GM18868 (cell line): ENCODE measurements at regions not wholly inside any gene's neighbourhood (a gene's known extent, or its start where the extent isn't known, plus 50 kb on each side); places are given as distances from the start of the nearest gene placed in this dataset.
"Not testable (repeated sequence)": the region's sequence is repeated elsewhere in the genome, so short reads cannot be mapped to it uniquely, and the experiment has no call there.

Experiments used
- ATAC-seq: cut with Tn5 transposase; IDR thresholded peaks from one replicate; pipeline ENCODE4 v1.9.1; 2021; ENCODE audit warnings: mild to moderate bottlenecking, moderate library complexity; ENCODE audit not compliant: unreplicated experiment

DNA sequence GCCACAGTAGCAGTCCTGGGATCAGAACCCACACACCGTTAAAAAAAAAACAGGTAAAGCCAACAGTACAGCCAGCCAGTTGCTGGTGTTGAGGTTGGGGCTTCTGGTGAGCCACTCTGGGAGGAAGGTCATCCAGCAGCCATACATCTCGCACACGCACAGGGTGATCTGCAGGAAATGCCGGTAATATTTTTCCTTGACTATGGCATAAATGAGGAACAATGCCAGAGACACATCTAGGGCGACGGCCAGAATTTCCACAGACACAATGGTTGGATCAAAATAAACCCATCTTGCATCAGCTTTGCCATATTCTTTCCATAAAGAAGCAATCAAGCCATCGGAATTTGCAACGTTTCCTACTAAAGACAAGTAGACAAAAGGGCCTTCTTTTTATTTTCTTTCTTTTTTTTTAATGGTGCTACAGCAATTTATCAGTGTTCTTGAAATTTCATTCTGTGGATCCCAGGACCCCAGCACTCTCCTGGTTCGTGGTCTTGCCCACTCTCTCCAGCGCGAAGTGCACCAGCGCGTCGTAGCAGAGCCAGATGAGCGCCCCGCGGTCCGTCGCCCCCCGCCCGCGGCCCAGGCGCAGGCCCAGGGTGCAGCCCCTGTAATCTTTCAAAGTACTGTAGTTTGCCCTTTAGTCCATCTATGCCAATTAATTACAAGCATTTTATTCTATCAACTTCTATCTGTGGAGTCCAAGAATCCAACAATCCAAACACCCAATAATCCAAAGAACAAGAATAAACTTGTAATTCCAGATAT lies 861.0 kb downstream of the CDH11 start:
- ATAC-seq = not testable (repeated sequence)

DNA sequence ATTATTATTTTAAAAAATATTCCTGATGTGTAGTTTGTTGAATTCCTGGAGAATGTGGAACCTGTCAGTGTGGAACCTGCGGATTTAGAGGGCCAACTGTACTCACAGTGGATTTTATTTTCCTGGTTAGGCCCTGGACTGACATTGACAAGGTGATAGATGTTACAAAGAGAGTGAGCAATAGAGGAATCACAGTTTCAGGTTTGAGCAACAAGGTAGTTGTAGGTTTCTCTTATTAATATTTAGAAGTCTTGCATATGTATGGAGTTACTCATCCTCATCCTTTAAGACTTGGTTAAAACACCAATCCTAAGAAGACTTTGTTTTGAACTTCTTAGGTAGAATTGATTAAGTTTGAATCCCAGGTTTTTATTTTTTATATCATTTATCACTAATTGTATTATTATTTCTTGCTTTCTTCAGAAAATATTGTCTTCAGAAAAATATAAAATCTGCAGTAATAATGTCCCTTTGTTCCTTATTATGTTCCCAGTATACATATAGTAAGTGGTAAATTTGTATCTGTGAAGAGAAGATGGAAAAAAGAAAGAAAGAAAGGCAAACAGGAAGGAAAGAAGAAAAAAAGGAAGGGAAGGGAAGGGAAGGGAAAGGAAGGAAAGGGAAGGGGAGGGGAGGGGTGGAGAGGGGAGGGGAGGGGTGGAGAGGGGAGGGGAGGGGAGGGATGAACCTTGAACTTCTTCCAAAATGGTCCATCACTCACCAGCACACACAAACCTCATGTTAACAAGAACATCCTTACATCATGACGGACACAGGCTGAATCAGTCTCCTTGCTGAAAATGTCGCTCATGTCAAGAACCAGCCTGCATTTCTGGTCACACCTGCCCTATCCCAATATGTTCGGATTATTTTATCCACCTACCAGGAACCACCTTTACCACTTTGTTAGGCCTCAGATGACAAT lies 867.2 kb downstream of the CDH11 start:
- no peak for ATAC-seq

DNA sequence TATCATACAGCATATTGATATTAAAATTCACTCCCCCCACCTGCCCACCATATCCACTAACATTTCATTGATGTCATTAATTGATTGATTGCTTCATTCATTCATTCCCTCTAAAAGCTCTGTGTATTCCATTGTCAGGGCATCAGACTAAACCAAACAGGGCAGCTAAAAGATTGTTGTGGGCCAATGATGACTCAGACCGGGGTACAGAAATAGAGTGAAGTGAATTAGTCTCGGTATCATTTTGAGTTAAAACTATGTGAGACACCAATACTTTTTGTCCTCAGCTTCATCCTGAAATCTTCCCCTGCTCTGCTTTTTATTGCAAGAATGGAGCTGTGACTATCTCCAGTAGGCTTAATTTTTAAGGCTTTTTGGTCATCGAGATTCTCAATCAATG lies 868.3 kb downstream of the CDH11 start:
- ATAC-seq = peak; percentile 50

DNA sequence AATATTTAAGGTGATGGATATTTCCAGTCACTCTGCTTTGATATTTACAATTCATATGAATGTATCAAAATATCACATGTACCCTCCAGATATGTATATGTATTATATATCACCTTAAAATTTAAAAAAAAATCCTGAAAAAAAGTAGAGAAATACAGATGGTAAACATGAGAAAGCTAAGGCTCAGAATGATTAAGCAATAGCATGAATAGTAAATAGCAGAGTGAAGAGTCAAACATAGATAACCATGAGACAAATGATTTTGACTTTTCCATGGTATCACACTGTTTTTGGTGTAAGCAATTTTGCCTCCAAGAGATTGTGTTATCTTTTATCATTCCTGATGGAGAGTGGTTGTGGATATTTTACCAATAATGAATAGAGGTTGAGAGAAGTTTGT lies 868.8 kb downstream of the CDH11 start:
- ATAC-seq = no peak

DNA sequence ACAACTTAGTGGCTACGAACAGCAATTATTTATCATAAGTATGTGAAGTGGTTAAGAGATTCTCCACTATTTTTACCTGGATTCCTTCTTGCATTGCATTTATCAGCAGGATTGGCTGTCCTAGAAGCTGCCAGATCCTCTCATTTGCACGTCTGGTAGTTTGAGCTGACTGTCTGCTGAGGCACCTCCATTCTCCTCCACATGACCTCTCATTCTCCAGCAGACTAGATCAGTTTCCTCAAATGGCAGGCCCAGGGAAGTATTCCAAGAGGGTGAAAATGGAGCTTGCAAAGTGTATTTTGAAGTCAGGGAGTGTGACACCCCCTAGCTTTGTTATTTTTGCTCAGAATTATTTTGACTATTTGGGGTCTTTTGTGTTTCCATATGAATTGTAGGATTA lies 870.1 kb downstream of the CDH11 start:
- no peak for ATAC-seq

DNA sequence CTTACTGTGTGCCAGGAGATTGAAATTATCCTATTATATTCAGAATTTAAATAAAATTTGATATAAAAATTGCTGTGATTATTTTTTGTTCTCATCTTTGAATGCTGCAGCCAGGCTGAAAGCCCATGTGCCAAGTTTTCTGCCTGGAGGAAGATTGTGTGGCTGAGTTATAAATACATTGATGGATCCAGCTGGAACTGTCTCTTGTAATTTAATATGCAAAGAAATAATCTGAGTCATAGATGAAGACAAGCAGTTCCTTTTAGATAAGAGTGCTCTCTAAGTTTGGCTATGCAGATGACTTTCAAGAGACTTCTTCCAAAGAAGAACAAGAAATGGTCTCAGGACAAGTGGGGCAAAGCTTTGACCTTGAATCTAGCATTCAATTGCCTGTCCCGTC lies 871.0 kb downstream of the CDH11 start:
- ATAC-seq = no peak

DNA sequence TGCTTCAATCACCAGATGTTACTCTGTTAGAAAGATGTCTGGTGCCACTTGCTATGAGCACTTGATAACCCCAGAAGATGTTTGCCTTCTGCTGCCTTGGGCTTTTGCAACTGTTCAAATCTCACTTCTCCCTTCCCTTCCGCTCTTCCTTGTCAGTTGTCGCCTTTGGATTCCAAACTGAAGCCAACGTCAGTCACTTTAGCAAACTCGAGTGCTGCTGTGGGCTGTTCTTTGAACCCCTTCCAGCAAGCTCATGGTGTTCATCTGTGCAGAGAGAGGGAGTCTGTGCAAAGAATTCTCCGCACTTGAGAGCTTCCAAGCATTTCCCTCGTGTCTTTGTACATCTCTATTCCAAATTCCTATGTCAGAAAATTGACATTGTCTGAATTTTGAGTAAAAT lies 879.4 kb downstream of the CDH11 start:
- no peak for ATAC-seq

DNA sequence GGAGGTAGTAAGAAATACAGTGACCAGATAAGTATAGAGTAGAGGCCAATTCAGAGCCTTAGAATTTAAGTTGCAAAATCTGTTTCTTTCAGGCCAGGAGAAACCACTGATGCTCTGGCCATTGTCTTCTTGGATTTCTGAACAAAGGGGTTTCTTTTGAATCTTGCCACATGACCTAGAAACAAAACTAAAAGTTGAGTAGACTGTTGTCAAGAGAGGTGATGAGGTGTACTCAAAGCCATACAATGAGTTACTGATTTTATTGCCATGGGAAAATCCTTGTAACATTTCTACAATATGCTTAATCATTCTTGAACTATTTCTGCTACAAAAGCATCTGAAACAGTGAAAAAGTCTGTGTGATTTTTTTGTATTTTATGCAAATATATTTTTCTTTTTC lies 881.3 kb downstream of the CDH11 start:
- no peak for ATAC-seq

DNA sequence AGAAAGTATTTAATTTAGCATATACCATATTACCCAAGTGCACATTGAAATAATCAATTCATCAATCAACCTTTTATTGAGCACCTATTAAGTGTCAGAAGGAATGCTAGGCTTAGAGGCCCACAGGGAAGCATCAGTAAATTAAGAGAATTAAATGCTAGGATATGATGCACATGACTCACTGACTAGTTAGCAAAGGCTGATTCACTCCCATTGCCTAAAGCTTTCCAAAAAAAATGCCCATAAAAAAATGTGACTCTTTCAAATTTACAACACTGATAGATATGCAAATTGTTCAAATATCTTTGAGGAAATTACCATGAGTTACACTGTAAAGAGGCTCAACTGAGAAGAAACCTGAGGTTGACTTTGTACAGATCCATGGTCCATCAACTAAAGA lies 883.3 kb downstream of the CDH11 start:
- ATAC-seq = no peak

DNA sequence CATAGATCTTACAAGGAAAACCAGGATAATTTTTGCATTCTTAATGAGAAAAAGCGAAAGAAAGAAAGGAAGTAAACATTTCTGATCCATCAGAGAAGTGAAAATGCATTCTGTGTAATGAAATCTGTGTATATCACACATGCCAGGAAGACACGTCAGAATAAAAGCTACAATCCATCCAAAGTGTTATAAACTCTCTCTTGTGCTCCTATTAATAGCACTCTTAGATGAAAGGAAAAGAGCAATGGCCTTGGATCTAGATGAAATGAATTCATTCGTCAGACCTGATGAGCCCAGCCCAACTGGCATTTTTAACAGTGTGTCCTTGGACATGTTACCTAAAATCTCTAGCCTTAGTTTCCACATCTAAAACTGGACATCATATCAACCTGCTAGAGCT lies 885.5 kb downstream of the CDH11 start:
- ATAC-seq = no peak

DNA sequence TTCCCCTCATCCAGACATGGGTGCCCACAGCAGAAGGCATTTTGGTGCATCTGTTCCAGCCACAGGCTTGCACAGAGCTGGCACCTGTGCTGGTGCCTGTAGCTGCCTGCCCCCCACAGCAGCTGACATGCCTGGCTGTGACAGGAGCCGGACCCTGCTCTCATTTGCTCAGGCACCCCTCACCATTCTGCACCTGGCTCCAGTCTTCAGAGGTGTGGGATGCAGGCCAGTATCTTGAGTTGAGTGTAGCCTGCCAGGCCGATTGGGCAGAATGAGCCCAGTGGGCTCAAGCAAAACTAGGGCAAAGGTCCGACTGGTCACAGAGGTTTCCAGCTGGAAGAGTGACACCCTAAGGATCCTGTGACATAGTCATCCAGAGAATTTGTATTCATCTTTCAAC lies 887.7 kb downstream of the CDH11 start:
- no peak for ATAC-seq

DNA sequence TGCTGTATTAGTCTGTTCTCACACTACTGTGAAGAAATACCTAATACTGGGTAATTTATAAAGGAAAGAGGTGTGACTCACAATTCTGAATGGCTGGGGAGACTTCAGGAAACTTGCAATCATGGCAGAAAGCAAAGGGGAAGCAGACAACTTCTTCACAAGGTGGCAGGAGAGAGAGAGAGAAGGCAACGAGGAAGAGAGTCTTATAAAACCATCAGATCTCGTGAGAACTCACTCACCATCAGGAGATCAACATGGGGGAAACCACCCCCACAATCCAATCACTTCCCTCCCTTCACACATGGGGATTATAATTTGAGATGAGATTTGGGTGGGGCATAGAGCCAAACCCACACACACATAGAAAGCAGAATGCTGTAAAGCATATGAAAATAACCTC lies 896.2 kb downstream of the CDH11 start:
- ATAC-seq = no peak

DNA sequence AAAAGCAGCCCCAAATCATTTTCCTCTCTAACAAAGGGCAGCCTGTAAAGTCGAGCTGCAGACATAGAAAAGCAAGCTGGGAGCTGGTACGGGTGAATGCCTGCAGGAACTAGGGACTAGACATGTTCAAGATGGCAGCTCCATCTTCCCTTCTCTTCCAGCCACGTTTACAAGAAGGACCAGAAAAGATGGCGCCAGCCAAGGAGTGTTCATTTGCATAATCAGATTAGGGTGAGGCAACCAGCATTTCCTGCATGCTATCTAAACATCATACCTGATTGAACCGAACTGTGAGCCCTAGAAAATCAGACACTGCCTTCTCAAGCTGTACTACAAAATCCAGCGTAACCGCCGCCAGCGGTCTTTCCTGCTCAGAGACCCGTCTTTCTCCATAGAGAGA lies 896.8 kb downstream of the CDH11 start:
- no peak for ATAC-seq

DNA sequence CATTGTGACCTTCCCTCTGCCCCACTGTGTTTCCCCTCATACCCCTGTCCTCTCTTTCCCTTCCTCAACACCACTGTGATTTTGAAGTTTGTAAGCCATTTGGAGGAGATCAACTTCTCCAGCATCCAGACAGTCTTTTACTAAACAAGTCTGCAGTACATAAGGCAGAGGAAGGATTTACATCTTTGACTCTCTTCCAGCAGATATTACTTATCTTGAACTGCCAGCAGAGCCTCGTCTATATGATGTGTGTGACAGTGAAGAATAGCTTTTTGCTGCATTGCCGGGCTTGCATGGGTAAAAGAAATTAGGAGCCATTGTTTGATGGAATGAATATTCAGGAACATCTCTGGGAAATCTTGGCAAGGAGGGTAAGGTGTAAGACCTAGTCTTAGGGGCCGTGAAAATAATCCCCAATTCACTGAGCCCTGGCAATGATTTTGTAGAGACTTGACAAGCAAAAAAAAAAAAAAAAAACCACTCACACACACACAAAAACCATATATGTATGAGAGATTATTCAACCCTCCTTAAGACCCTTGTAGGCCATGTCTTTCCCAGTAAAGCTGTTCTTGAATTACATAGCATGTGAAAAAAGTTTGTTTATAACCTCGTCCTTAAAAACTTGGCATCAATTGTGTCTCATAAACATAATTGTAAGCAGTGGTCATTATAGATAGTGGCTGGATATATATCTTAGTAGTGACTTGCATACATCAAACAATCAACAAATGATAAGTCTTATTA lies 903.9 kb downstream of the CDH11 start:
- ATAC-seq = no peak

DNA sequence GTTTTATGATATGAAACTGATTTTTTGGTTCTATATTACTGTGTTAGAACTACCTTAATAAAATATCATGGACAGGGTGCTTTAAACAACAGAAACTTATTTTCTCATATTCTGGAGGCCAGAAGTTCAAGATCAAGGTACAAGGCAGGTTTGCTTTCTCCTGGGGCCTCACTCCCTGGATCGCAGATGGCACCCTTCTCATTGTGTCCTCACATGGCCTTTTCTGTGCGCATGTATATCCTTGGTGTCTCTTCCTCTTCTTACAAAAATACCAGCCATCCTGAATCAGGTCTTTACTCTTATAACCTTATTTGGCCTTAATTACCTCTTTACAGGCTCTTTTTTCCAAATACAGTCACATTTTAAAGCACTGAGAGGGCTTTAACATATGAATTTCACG lies 906.1 kb downstream of the CDH11 start:
- no peak for ATAC-seq

DNA sequence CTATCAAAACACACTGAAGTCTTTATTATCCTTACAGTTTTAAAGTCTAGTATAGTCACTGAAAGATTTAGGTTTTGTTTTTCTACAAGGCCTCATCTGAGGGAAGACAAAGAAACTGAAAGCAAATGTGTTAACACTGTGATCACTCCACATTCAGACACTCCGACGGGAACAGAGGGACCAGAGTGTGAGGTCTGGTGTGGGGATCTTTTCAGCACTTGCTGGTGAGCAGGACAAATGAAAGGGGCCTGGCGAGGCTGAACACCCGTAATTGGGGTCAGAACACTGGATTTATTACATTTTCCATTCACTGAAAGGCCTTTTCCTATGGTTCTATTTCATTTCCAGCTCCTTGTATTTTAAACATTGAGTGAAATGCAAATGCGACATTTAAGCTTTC lies 910.5 kb downstream of the CDH11 start:
- no peak for ATAC-seq

DNA sequence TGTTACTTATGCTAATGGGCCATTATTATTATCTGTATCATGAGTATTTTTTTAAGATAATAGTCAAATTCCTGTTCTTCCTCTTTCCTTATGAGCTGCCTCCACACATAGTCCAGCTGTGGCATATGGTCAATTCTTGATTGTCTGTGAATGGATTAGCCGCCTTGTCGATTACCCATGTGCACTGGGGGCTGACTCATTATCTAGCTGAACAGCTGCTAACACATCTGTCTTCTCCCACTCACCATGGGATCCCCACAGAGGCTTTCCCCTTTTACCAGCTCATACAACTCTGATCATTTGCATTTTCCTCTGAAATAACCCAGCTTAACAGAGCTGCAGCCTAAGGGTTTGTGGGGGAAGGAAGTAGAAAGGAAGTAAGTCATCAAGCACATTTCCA lies 915.0 kb downstream of the CDH11 start:
- ATAC-seq = no peak

DNA sequence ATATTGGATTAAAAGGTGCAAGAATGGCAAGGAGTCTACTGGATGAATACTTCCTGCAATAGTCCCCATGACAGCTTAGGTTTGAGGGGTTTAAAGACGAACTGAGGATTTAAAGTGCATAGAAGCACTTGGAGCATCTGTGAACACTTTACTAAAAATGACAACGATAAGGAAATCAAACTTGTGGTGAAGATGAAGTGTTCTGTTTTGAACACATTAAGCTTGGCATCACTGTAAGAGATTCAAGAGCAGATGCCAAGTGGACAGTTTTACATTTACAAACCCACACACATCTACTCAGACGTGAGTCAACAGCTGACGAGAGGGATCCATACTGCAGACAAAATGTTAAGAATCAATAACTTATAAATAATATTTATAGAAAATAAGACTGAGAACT lies 918.7 kb downstream of the CDH11 start:
- no peak for ATAC-seq

DNA sequence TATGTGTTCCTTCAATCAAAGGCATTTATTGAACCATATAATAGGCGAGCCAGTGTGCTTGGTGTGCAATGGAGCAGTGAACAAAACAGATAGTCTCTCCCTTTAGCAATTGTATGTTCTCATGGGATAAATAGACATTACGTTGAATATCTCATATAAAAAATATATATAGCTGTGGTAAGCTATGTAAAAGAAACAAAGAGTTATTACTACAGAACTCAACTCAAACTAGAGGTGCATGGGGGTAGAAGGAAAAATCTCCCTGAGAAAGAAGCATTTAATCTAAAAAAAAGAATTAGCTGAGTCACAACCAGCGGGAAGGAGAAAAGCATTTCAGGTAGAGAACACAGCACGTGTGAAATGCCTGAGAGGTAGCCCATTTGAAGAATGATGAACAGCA lies 919.3 kb downstream of the CDH11 start:
- no peak for ATAC-seq

DNA sequence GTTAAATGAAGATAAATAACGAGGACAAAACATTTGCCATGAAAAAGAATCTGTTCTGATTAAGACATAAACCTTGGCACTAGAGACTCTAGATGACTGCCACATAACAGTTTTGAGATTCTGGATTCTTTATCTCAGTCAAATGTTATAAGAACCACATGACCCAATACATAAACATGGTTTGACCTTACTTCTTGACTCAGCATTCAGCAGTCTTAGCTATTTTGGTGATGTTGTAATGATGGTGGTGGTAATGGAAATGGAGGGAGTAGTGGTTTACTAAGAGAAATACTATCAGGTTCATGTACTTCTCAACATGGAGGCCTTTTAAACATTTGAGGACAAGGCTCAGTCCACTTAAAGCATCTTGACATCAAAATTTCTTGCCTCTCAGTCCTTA lies 925.4 kb downstream of the CDH11 start:
- ATAC-seq = no peak

DNA sequence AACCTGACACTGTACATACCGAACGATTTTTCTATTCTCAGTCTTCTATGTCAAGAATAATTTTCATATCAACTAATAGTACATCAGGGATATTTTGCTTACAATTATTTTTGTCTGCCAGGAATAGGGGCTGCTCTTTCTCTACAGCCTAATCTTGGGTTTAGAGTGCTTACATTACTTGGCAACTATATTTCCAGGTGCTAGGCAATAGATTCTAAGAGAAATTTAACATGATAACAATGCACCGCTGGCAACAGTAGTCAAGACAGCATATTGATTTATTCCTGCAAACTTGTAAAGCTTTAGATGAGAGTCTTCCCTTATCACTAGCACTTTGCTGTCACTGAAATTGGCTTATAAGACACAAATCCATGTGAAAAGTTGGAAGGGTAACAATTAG lies 935.9 kb downstream of the CDH11 start:
- no peak for ATAC-seq

DNA sequence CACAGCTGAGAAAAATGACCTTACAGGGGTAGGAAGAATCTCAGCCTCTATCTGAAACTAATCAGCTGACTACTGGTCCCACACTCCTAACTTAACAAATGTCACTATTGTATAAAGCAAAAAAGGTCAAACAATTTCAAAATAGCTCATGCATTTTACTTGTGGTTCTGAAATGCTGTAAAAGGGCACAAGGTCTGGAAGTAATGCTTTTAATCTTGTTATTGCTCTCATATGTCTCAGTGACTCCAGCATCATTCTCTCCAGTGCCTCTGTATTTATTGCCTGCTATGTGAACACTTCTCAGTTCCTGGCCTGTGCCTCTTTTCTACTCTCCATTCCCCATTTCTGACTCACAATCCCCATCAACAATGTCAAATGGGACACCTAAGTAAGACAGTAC lies 937.7 kb downstream of the CDH11 start:
- no peak for ATAC-seq
